WTC11 (cell line): ENCODE measurements at regions not wholly inside any gene's neighbourhood (a gene's known extent, or its start where the extent isn't known, plus 50 kb on each side); places are given as distances from the start of the nearest gene placed in this dataset.
A peak's percentile ranks its signal among the peaks of the same experiment; 100 is the strongest.

Experiments
- ATAC-seq: fragments of 200-7000 bp; cut with Tn5 transposase; 2 replicates; pipeline ENCODE4 v1.10.0; 2021; ENCODE audit warnings: mild to moderate bottlenecking, moderate library complexity
- CTCF ChIA-PET: fragments of 300-600 bp; sonication (Branson Sonifier 250); formaldehyde crosslinking; loops from one replicate; lab custom pipeline; 2021; ENCODE audit warnings: antibody characterized with exemption; lab: Charles Lee
- POLR2A ChIA-PET: fragments of 350-600 bp; sonication (Branson Sonifier 250); formaldehyde crosslinking; loops from one replicate; lab custom pipeline; 2021; ENCODE audit warnings: antibody characterized with exemption; lab: Charles Lee
- DNase-seq: peaks from one replicate; pipeline ENCODE4 v3.0.0; 2021; ENCODE audit warnings: low spot score
- H3K27ac Mint-ChIP-seq: 2 replicates; pipeline ENCODE4 v1.8.0; 2021; ENCODE audit warnings: mixed read lengths
- H3K27me3 Mint-ChIP-seq: 2 replicates; pipeline ENCODE4 v1.8.0; 2021; ENCODE audit warnings: low read depth, mild to moderate bottlenecking, moderate library complexity, mixed read lengths
- H3K36me3 Mint-ChIP-seq: 2 replicates; pipeline ENCODE4 v1.8.0; 2021; ENCODE audit warnings: mixed read lengths
- H3K4me1 Mint-ChIP-seq: 2 replicates; pipeline ENCODE4 v1.8.0; 2022; ENCODE audit warnings: mixed read lengths
- H3K4me3 Mint-ChIP-seq: 2 replicates; pipeline ENCODE4 v1.8.0; 2021; ENCODE audit warnings: mild to moderate bottlenecking, moderate library complexity, mixed read lengths
- H3K9me3 Mint-ChIP-seq: 2 replicates; pipeline ENCODE4 v1.8.0; 2021; ENCODE audit warnings: mixed read lengths
- AR ChIP-seq: fragments of 250-450 bp; sonication (Bioruptor Pico); IDR thresholded peaks from 2 replicates; pipeline ENCODE4 v1.9.0; 2021; ENCODE audit warnings: mild to moderate bottlenecking
- ATF1 ChIP-seq: sonication (generic); formaldehyde crosslinking; IDR thresholded peaks from 2 replicates; pipeline ENCODE4 v1.8.1; 2023; ENCODE audit warnings: mild to moderate bottlenecking, moderate library complexity, missing genetic modification reagents
- CBFB ChIP-seq: sonication (generic); formaldehyde crosslinking; IDR thresholded peaks from 2 replicates; pipeline ENCODE4 v1.8.1; 2022; ENCODE audit warnings: mild to moderate bottlenecking, low read depth, missing genetic modification reagents
- CREB1 ChIP-seq: sonication (generic); formaldehyde crosslinking; IDR thresholded peaks from 2 replicates; pipeline ENCODE4 v1.8.0; 2023; ENCODE audit warnings: mild to moderate bottlenecking, missing genetic modification reagents
- E2F1 ChIP-seq: sonication (generic); formaldehyde crosslinking; IDR thresholded peaks from 2 replicates; pipeline ENCODE4 v1.8.0; 2022; ENCODE audit warnings: mild to moderate bottlenecking, missing genetic modification reagents
- FOXJ3 ChIP-seq: sonication (generic); formaldehyde crosslinking; IDR thresholded peaks from 2 replicates; pipeline ENCODE4 v1.9.0; 2021; ENCODE audit warnings: missing genetic modification reagents, mild to moderate bottlenecking, borderline replicate concordance
- GRHL2 ChIP-seq: fragments of 250-450 bp; sonication (Bioruptor Pico); IDR thresholded peaks from 2 replicates; pipeline ENCODE4 v1.8.0; 2022; ENCODE audit warnings: mild to moderate bottlenecking, moderate library complexity; ENCODE audit not compliant: insufficient replicate concordance, severe bottlenecking
- IRF2 ChIP-seq: sonication (generic); formaldehyde crosslinking; IDR thresholded peaks from 2 replicates; pipeline ENCODE4 v1.8.0; 2022; ENCODE audit warnings: low read depth, missing genetic modification reagents, borderline replicate concordance
- MLX ChIP-seq: sonication (generic); formaldehyde crosslinking; IDR thresholded peaks from 2 replicates; pipeline ENCODE4 v1.8.1; 2023; ENCODE audit warnings: mild to moderate bottlenecking, missing genetic modification reagents, moderate library complexity
- MXD4 ChIP-seq: fragments of 250-450 bp; sonication (Bioruptor Pico); IDR thresholded peaks from 2 replicates; pipeline ENCODE4 v1.8.0; 2021; ENCODE audit warnings: mild to moderate bottlenecking, moderate library complexity, borderline replicate concordance
- NFATC4 ChIP-seq: fragments of 250-450 bp; sonication (Bioruptor Pico); IDR thresholded peaks from 2 replicates; pipeline ENCODE4 v1.9.0; 2021; ENCODE audit warnings: mild to moderate bottlenecking
- NFE2L1 ChIP-seq: sonication (generic); formaldehyde crosslinking; IDR thresholded peaks from 2 replicates; pipeline ENCODE4 v1.8.1; 2023; ENCODE audit warnings: missing genetic modification reagents
- NFYB ChIP-seq: sonication (generic); formaldehyde crosslinking; conservative IDR thresholded peaks from 2 replicates; pipeline ENCODE4 v1.8.0; 2022; ENCODE audit warnings: low read depth, missing genetic modification reagents
- PRDM15 ChIP-seq: sonication (generic); formaldehyde crosslinking; IDR thresholded peaks from 2 replicates; pipeline ENCODE4 v1.8.0; 2022; ENCODE audit warnings: missing genetic modification reagents
- PREB ChIP-seq: sonication (generic); formaldehyde crosslinking; IDR thresholded peaks from 2 replicates; pipeline ENCODE4 v1.8.1; 2022; ENCODE audit warnings: mild to moderate bottlenecking, missing genetic modification reagents, moderate library complexity, borderline replicate concordance
- PRRX2 ChIP-seq: fragments of 250-450 bp; sonication (Bioruptor Pico); IDR thresholded peaks from 2 replicates; pipeline ENCODE4 v1.8.0; 2021; ENCODE audit warnings: mild to moderate bottlenecking
- USF1 ChIP-seq: sonication (generic); formaldehyde crosslinking; IDR thresholded peaks from 2 replicates; pipeline ENCODE4 v1.8.0; 2022; ENCODE audit warnings: mild to moderate bottlenecking, missing genetic modification reagents
- USF2 ChIP-seq: sonication (generic); formaldehyde crosslinking; IDR thresholded peaks from 2 replicates; pipeline ENCODE4 v1.8.1; 2023; ENCODE audit warnings: mild to moderate bottlenecking, missing genetic modification reagents, moderate library complexity
- ZNF263 ChIP-seq: sonication (generic); formaldehyde crosslinking; IDR thresholded peaks from 2 replicates; pipeline ENCODE4 v1.8.1; 2022; ENCODE audit warnings: low read depth, mild to moderate bottlenecking, moderate library complexity, missing genetic modification reagents
- ZNF281 ChIP-seq: sonication (generic); formaldehyde crosslinking; IDR thresholded peaks from 2 replicates; pipeline ENCODE4 v1.8.0; 2023; ENCODE audit warnings: mild to moderate bottlenecking, missing genetic modification reagents
- ZNF396 ChIP-seq: fragments of 250-450 bp; sonication (Bioruptor Pico); IDR thresholded peaks from 2 replicates; pipeline ENCODE4 v1.8.0; 2021; ENCODE audit warnings: mild to moderate bottlenecking, moderate library complexity, borderline replicate concordance

GRCh38 chr2:134023854-134024253 is 230.0 kb upstream of the MGAT5 start:
- Mint-ChIP-seq H3K4me3 (no peak overlapping the region), H3K27me3 (peaks cover 1% of the 10 kb centered on the region; the same call in 1 of the 2 replicates), H3K4me1 (peaks cover 15% of the 10 kb centered on the region)
- no peak for DNase-seq
- ATAC-seq, result no peak
- no peak for TF ChIP-seq IRF2 (CRISPR knock-in tag)
- TF ChIP-seq PRDM15, result no peak
- no peak for TF ChIP-seq E2F1 (CRISPR knock-in tag)
- TF ChIP-seq PREB (CRISPR knock-in tag), result no peak
- no peak for TF ChIP-seq ZNF281 (CRISPR knock-in tag)
- TF ChIP-seq USF2 (CRISPR knock-in tag), result no peak
- no peak for TF ChIP-seq NFATC4 (CRISPR knock-in tag)
- no peak for TF ChIP-seq CBFB (CRISPR knock-in tag)
- no peak for TF ChIP-seq ZNF396 (CRISPR knock-in tag)
- no peak for TF ChIP-seq PRRX2 (CRISPR knock-in tag)
- TF ChIP-seq, all 79 proteins: peak for 0
- ChIA-PET CTCF (no interaction called here), POLR2A (no interaction called here)
- Mint-ChIP-seq H3K36me3 (no peaks in the 10 kb centered on the region), H3K27ac (no peak overlapping the region), H3K9me3 (no peaks in the 10 kb centered on the region)

GRCh38 chr2:134027980-134028379 is 225.9 kb upstream of the MGAT5 start:
- H3K27ac Mint-ChIP-seq, result no peak overlapping the region
- ChIA-PET POLR2A (no interaction called here), CTCF (interaction anchor here (1.3 kb wide), 1 partner anchor 141 kb away, joined by 3 read pairs; no protein-coding TSS in a partner anchor)
- H3K27me3 Mint-ChIP-seq, result peaks cover 3% of the 10 kb centered on the region; the same call in 1 of the 2 replicates
- H3K4me3 Mint-ChIP-seq, result no peak overlapping the region
- no peaks in the 10 kb centered on the region for H3K9me3 Mint-ChIP-seq
- H3K36me3 Mint-ChIP-seq, result no peaks in the 10 kb centered on the region
- DNase-seq (peak; percentile 21), ATAC-seq (peak; percentile 74)
- peaks cover 11% of the 10 kb centered on the region for H3K4me1 Mint-ChIP-seq
- TF ChIP-seq CREB1 (no peak), MLX (CRISPR knock-in tag) (no peak), NFYB (CRISPR knock-in tag) (no peak), AR (CRISPR knock-in tag) (no peak), NFE2L1 (CRISPR knock-in tag) (no peak), ATF1 (CRISPR knock-in tag) (no peak), NFATC4 (CRISPR knock-in tag) (no peak), MXD4 (CRISPR knock-in tag) (no peak), ZNF263 (CRISPR knock-in tag) (no peak), GRHL2 (CRISPR knock-in tag) (no peak), FOXJ3 (no peak), USF1 (CRISPR knock-in tag) (no peak)
